ENCODE measurements at regions not wholly inside any gene's neighbourhood (a gene's known extent, or its start where the extent isn't known, plus 50 kb on each side); places are given as distances from the start of the nearest gene placed in this dataset.

DNA sequence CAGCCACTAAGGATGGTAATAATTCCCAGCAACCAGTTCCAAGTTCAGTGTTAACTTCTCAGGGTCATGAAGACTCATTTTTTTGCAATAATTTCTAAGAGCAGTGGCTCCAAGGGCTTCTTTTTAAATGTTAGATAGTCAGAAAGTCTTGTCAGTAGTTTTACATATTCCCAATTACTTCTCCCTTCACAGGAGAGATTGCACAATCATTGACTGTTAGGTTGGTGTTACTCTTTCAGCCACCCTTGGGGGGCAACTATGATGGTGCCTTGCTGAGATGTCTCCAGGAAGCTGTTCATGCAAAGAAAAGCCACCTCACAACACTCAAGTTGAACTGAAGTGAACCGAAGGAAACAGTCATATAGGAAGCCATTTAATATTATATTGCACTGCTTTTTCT, 127.9 kb upstream of the DOCK10 start (continued):
- TF ChIP-seq, protein P1, sequence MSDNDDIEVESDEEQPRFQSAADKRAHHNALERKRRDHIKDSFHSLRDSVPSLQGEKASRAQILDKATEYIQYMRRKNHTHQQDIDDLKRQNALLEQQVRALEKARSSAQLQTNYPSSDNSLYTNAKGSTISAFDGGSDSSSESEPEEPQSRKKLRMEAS (IDR thresholded peaks at IDR 0.05): no peak
- no peak for TF ChIP-seq RXRA (IDR thresholded peaks at IDR 0.05)
- no peak for TF ChIP-seq EGR1 (IDR thresholded peaks at IDR 0.05; ENCODE audit: low read depth in 2 of 2)
- TF ChIP-seq TAF1 (conservative IDR thresholded peaks at IDR 0.05): no peak
- TF ChIP-seq, protein P2, sequence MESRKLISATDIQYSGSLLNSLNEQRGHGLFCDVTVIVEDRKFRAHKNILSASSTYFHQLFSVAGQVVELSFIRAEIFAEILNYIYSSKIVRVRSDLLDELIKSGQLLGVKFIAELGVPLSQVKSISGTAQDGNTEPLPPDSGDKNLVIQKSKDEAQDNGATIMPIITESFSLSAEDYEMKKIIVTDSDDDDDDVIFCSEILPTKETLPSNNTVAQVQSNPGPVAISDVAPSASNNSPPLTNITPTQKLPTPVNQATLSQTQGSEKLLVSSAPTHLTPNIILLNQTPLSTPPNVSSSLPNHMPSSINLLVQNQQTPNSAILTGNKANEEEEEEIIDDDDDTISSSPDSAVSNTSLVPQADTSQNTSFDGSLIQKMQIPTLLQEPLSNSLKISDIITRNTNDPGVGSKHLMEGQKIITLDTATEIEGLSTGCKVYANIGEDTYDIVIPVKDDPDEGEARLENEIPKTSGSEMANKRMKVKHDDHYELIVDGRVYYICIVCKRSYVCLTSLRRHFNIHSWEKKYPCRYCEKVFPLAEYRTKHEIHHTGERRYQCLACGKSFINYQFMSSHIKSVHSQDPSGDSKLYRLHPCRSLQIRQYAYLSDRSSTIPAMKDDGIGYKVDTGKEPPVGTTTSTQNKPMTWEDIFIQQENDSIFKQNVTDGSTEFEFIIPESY (IDR thresholded peaks at IDR 0.05): no peak

DNA sequence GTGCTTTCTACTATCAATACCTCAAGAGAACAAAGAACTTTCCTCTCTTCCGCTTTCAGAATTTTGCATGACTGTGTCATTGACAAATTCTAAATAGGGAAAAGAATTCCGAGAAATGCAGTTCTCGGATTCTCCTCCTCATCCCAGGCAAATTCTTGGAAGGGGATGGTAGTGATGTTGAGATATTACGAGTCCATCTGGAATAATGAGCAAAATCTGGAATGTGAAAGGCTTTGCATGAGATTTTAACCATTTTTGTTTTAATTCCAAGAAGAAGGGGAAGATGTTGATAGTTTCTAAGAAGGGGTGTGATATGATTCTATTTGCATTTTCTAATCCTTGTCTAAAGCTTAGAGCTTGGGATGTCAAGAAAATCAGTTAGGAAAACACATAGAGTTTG, 127.1 kb upstream of the DOCK10 start:
- Histone ChIP-seq H3K9me3 (ENCODE audit: control insufficient read depth in 4 of 4, low read length in 3 of 4) (peaks cover 0 to 2% (median 0%) of the 10 kb centered on the region in 4 donors), H3K27ac (ENCODE audit: low read depth in 1 of 2, low read length in 2 of 2) (no peak overlapping the region), H3K4me1 (ENCODE audit: control insufficient read depth in 4 of 4, insufficient read depth in 4 of 4, low read length in 3 of 4) (no peaks in the 10 kb centered on the region), H3K36me3 (ENCODE audit: control insufficient read depth in 4 of 4, insufficient read depth in 3 of 4, low read depth in 1 of 4, low read length in 3 of 4) (no peaks in the 10 kb centered on the region), H3K4me3 (ENCODE audit: low read depth in 1 of 3, low read length in 3 of 3) (no peak overlapping the region), H3K9ac (ENCODE audit: low read depth in 1 of 2, low read length in 2 of 2) (no peak overlapping the region), H3K27me3 (ENCODE audit: control insufficient read depth in 4 of 4, insufficient read depth in 4 of 4, low read length in 3 of 4) (no peaks in the 10 kb centered on the region)
- TF ChIP-seq SP1 (IDR thresholded peaks at IDR 0.05) (no peak), FOXA2 (IDR thresholded peaks at IDR 0.05) (no peak), HNF4G (IDR thresholded peaks at IDR 0.05) (no peak), RAD21 (IDR thresholded peaks at IDR 0.05) (no peak), HNF4A (conservative IDR thresholded peaks at IDR 0.05) (no peak)
- TF ChIP-seq, protein P3, sequence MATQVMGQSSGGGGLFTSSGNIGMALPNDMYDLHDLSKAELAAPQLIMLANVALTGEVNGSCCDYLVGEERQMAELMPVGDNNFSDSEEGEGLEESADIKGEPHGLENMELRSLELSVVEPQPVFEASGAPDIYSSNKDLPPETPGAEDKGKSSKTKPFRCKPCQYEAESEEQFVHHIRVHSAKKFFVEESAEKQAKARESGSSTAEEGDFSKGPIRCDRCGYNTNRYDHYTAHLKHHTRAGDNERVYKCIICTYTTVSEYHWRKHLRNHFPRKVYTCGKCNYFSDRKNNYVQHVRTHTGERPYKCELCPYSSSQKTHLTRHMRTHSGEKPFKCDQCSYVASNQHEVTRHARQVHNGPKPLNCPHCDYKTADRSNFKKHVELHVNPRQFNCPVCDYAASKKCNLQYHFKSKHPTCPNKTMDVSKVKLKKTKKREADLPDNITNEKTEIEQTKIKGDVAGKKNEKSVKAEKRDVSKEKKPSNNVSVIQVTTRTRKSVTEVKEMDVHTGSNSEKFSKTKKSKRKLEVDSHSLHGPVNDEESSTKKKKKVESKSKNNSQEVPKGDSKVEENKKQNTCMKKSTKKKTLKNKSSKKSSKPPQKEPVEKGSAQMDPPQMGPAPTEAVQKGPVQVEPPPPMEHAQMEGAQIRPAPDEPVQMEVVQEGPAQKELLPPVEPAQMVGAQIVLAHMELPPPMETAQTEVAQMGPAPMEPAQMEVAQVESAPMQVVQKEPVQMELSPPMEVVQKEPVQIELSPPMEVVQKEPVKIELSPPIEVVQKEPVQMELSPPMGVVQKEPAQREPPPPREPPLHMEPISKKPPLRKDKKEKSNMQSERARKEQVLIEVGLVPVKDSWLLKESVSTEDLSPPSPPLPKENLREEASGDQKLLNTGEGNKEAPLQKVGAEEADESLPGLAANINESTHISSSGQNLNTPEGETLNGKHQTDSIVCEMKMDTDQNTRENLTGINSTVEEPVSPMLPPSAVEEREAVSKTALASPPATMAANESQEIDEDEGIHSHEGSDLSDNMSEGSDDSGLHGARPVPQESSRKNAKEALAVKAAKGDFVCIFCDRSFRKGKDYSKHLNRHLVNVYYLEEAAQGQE (IDR thresholded peaks at IDR 0.05): no peak
- DNase-seq (ENCODE audit: low spot score): no peak
- WGBS: 64% methylated on average over 4 of the region's 4 CpGs

DNA sequence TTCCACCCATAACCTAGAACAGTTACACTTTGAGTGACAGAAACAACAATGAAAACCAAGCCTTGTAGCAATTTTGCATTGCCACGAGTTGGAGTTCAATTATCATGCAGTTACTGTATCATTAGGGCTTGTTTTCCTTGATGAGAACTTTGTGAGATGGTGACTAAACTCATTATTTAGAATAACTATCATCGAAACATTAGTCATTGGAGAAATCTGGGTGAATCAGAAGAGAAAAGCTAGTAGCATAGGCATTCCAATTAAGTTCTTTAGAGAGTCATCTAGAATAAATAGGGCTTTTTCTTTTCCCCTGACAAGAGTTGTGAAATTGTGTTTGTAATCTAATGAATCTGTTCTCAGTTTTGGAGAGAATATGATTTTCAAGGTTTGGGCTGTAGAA, 122.8 kb upstream of the DOCK10 start:
- Histone ChIP-seq H3K4me3 (ENCODE audit: low read depth in 1 of 3, low read length in 3 of 3) (no peak overlapping the region), H3K36me3 (ENCODE audit: control insufficient read depth in 4 of 4, insufficient read depth in 3 of 4, low read depth in 1 of 4, low read length in 3 of 4) (no peaks in the 10 kb centered on the region), H3K27me3 (ENCODE audit: control insufficient read depth in 4 of 4, insufficient read depth in 4 of 4, low read length in 3 of 4) (no peaks in the 10 kb centered on the region), H3K9ac (ENCODE audit: low read depth in 1 of 2, low read length in 2 of 2) (no peak overlapping the region), H3K4me1 (ENCODE audit: control insufficient read depth in 4 of 4, insufficient read depth in 4 of 4, low read length in 3 of 4) (no peaks in the 10 kb centered on the region), H3K27ac (ENCODE audit: low read depth in 1 of 2, low read length in 2 of 2) (no peak overlapping the region), H3K9me3 (ENCODE audit: control insufficient read depth in 4 of 4, low read length in 3 of 4) (peaks cover 0 to 2% (median 0%) of the 10 kb centered on the region in 4 donors)
- TF ChIP-seq, protein P1 (IDR thresholded peaks at IDR 0.05): no peak
- TF ChIP-seq, protein P4, sequence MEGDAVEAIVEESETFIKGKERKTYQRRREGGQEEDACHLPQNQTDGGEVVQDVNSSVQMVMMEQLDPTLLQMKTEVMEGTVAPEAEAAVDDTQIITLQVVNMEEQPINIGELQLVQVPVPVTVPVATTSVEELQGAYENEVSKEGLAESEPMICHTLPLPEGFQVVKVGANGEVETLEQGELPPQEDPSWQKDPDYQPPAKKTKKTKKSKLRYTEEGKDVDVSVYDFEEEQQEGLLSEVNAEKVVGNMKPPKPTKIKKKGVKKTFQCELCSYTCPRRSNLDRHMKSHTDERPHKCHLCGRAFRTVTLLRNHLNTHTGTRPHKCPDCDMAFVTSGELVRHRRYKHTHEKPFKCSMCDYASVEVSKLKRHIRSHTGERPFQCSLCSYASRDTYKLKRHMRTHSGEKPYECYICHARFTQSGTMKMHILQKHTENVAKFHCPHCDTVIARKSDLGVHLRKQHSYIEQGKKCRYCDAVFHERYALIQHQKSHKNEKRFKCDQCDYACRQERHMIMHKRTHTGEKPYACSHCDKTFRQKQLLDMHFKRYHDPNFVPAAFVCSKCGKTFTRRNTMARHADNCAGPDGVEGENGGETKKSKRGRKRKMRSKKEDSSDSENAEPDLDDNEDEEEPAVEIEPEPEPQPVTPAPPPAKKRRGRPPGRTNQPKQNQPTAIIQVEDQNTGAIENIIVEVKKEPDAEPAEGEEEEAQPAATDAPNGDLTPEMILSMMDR (IDR thresholded peaks at IDR 0.05; ENCODE audit: low read depth, low read length, missing input control): no peak
- TF ChIP-seq FOXA2 (IDR thresholded peaks at IDR 0.05): no peak
- TF ChIP-seq FOXA1 (IDR thresholded peaks at IDR 0.05): no peak
- TF ChIP-seq SP1 (IDR thresholded peaks at IDR 0.05): no peak
- TF ChIP-seq YY1 (IDR thresholded peaks at IDR 0.05): no peak
- TF ChIP-seq NR2F2 (IDR thresholded peaks at IDR 0.05): no peak
- no peak for TF ChIP-seq HNF4G (IDR thresholded peaks at IDR 0.05)
- TF ChIP-seq JUND (IDR thresholded peaks at IDR 0.05): no peak
- TF ChIP-seq RAD21 (IDR thresholded peaks at IDR 0.05): no peak
- TF ChIP-seq HNF4A (conservative IDR thresholded peaks at IDR 0.05): no peak
- no peak for TF ChIP-seq EGR1 (IDR thresholded peaks at IDR 0.05; ENCODE audit: low read depth in 2 of 2)
- TF ChIP-seq GABPA (IDR thresholded peaks at IDR 0.05 in 1 of 2, conservative IDR thresholded peaks at IDR 0.05 in 1 of 2): no peak
- 54% methylated on average over 2 of the region's 2 CpGs for WGBS
- no peak for DNase-seq (ENCODE audit: low spot score)

Data from liver (tissue), 8 donors.